Motor neuron (in vitro differentiated cells): ENCODE measurements at regions not wholly inside any gene's neighbourhood (a gene's known extent, or its start where the extent isn't known, plus 50 kb on each side); places are given as distances from the start of the nearest gene placed in this dataset.

Experiments
- ATAC-seq, 8 experiments: fragments of 200-7000 bp; cut with Tn5 transposase; replicated peaks in 6 of 8; 2 replicates each; pipeline ENCODE4 v1.8.0; 2021; ENCODE audit warnings: mild to moderate bottlenecking in 8 of 8, moderate library complexity in 8 of 8
- H3K27ac ChIP-seq, 2 donors: fragments of 250-450 bp; sonication (Bioruptor Pico); 2 replicates each; pipeline ENCODE4 v1.9.0; 2021; ENCODE audit warnings: antibody characterized with exemption in 2 of 2, mild to moderate bottlenecking in 2 of 2, moderate library complexity in 1 of 2
- H3K4me1 ChIP-seq, 2 donors: fragments of 250-450 bp; sonication (Bioruptor Pico); replicated peaks in 1 of 2; 2 replicates each; pipeline ENCODE4 v1.6.1; 2021; ENCODE audit warnings: antibody characterized with exemption in 2 of 2, mild to moderate bottlenecking in 2 of 2, moderate library complexity in 1 of 2
- H3K4me3 ChIP-seq, 5 donors: fragments of 250-450 bp; sonication (Bioruptor Pico); 2 replicates each; pipeline ENCODE4 v1.9.0; 2021; ENCODE audit warnings: antibody characterized with exemption in 5 of 5, mild to moderate bottlenecking in 5 of 5, moderate library complexity in 4 of 5
- WGBS, 10 experiments: fragments of 450-650 bp; shearing (Covaris generic); methylation state at CpG; one replicate each; pipeline ENCODE4 v1.0.0; 2022; 5-methylcytosine and 5-hydroxymethylcytosine counted together
- in situ Hi-C, 9 experiments: fragments of 400-800 bp; cut with MboI; loops; one replicate each; pipeline ENCODE4 v1.15.0; 2021; ENCODE audit warnings: low sequenced_read_pairs in 9 of 9, low pct_unique_long_range_greater_than_20kb in 2 of 9; ENCODE audit not compliant: unreplicated experiment in 9 of 9

GRCh38 chr9:21683484-21684175, 118.8 kb upstream of the MTAP start:
- no peak overlapping the region for H3K4me3 ChIP-seq
- no peak overlapping the region for H3K27ac ChIP-seq
- in situ Hi-C loops, result no loop called here
- 53 to 88% (median 65%) methylated on average over 1 to 4 of the region's 4 CpGs for WGBS, 10 experiments
- no peak for ATAC-seq
- H3K4me1 ChIP-seq, result no peaks in the 10 kb centered on the region

GRCh38 chr9:21684231-21684630, 118.2 kb upstream of the MTAP start:
- no peak overlapping the region for H3K27ac ChIP-seq
- 58 to 100% (median 92%) methylated on average over 1 to 2 of the region's 2 CpGs; no CpG with 5 or more reads in 1 of the 10 experiments for WGBS, 10 experiments
- H3K4me3 ChIP-seq, result no peak overlapping the region
- H3K4me1 ChIP-seq, result no peaks in the 10 kb centered on the region
- no peak for ATAC-seq
- in situ Hi-C loops, result no loop called here

GRCh38 chr9:21684831-21685362, 117.5 kb upstream of the MTAP start:
- Histone ChIP-seq H3K4me1 (no peaks in the 10 kb centered on the region), H3K27ac (no peak overlapping the region), H3K4me3 (no peak overlapping the region)
- no peak for ATAC-seq
- WGBS, 10 experiments, result 0 to 100% (median 71%) methylated on average over 1 to 2 of the region's 2 CpGs; no CpG with 5 or more reads in 1 of the 10 experiments
- in situ Hi-C loops, result no loop called here

GRCh38 chr9:21685502-21685901, 116.9 kb upstream of the MTAP start:
- WGBS, 10 experiments, result 60 to 96% (median 77%) methylated on average over 1 to 6 of the region's 6 CpGs
- ATAC-seq, result no peak
- Histone ChIP-seq H3K4me1 (no peaks in the 10 kb centered on the region), H3K27ac (no peak overlapping the region), H3K4me3 (no peak overlapping the region)
- in situ Hi-C loops, result no loop called here

GRCh38 chr9:21686738-21687137, 115.7 kb upstream of the MTAP start:
- 80 to 100% (median 93%) methylated on average over 2 of the region's 2 CpGs; no CpG with 5 or more reads in 1 of the 10 experiments for WGBS, 10 experiments
- no peak overlapping the region for H3K4me3 ChIP-seq
- no peak for ATAC-seq
- no peak overlapping the region for H3K27ac ChIP-seq
- in situ Hi-C loops, result no loop called here
- H3K4me1 ChIP-seq, result no peaks in the 10 kb centered on the region

GRCh38 chr9:21687351-21687750, 115.1 kb upstream of the MTAP start:
- in situ Hi-C loops, result no loop called here
- ATAC-seq, result no peak
- Histone ChIP-seq H3K27ac (no peak overlapping the region), H3K4me1 (no peaks in the 10 kb centered on the region), H3K4me3 (no peak overlapping the region)

- no peaks in the 10 kb centered on the region for H3K4me1 ChIP-seq
- peak in 3 of 8 experiments; percentile 71 to 91 (median 84) for ATAC-seq
- in situ Hi-C loops, result no loop called here
- 0 to 98% (median 80%) methylated on average over 1 to 7 of the region's 8 CpGs for WGBS, 10 experiments
- no peak overlapping the region for H3K27ac ChIP-seq
- no peak overlapping the region for H3K4me3 ChIP-seq
Measured at GRCh38 chr9:21688108-21689102, 114.0 kb upstream of the MTAP start.

- Histone ChIP-seq H3K4me3 (no peak overlapping the region), H3K4me1 (no peaks in the 10 kb centered on the region), H3K27ac (no peak overlapping the region)
- in situ Hi-C loops, result no loop called here
- ATAC-seq, result no peak
- 38 to 100% (median 86%) methylated on average over 1 of the region's 1 CpG; no CpG with 5 or more reads in 1 of the 10 experiments for WGBS, 10 experiments
Measured at GRCh38 chr9:21689854-21690253, 112.6 kb upstream of the MTAP start.

- Histone ChIP-seq H3K4me3 (no peak overlapping the region), H3K4me1 (no peaks in the 10 kb centered on the region), H3K27ac (no peak overlapping the region)
- no peak for ATAC-seq
- in situ Hi-C loops, result no loop called here
- 65 to 100% (median 83%) methylated on average over 1 to 3 of the region's 3 CpGs for WGBS, 10 experiments
Measured at GRCh38 chr9:21690561-21690960, 111.9 kb upstream of the MTAP start.

GRCh38 chr9:21692390-21692789, 110.0 kb upstream of the MTAP start:
- Histone ChIP-seq H3K27ac (no peak overlapping the region), H3K4me3 (no peak overlapping the region), H3K4me1 (no peaks in the 10 kb centered on the region)
- 19 to 89% (median 74%) methylated on average over 2 to 6 of the region's 6 CpGs; no CpG with 5 or more reads in 1 of the 10 experiments for WGBS, 10 experiments
- in situ Hi-C loops, result no loop called here
- ATAC-seq, result peak in 1 of 8 experiments; percentile 29

- in situ Hi-C loops, result no loop called here
- 72 to 100% (median 86%) methylated on average over 1 to 6 of the region's 6 CpGs; no CpG with 5 or more reads in 5 of the 10 experiments for WGBS, 10 experiments
- no peak for ATAC-seq
- Histone ChIP-seq H3K4me1 (no peaks in the 10 kb centered on the region), H3K27ac (no peak overlapping the region), H3K4me3 (no peak overlapping the region)
Measured at GRCh38 chr9:21694424-21694823, 108.0 kb upstream of the MTAP start.

GRCh38 chr9:21695443-21695842, 107.0 kb upstream of the MTAP start:
- in situ Hi-C loops, result no loop called here
- no peak overlapping the region for H3K4me3 ChIP-seq
- ATAC-seq, result no peak
- WGBS, 10 experiments, result 91 to 100% (median 95%) methylated on average over 2 to 8 of the region's 14 CpGs; no CpG with 5 or more reads in 6 of the 10 experiments
- no peak overlapping the region for H3K27ac ChIP-seq
- no peaks in the 10 kb centered on the region for H3K4me1 ChIP-seq

- in situ Hi-C loops, result no loop called here
- Histone ChIP-seq H3K4me3 (no peak overlapping the region), H3K4me1 (no peaks in the 10 kb centered on the region), H3K27ac (no peak overlapping the region)
- WGBS, 10 experiments, result 93 to 100% (median 98%) methylated on average over 1 to 13 of the region's 25 CpGs; no CpG with 5 or more reads in 5 of the 10 experiments
- no peak for ATAC-seq
Measured at GRCh38 chr9:21695874-21696341, 106.5 kb upstream of the MTAP start.
